HG03558 (cell line): ENCODE measurements at regions not wholly inside any gene's neighbourhood (a gene's known extent, or its start where the extent isn't known, plus 50 kb on each side); places are given as distances from the start of the nearest gene placed in this dataset.
"Not testable (repeated sequence)": the region's sequence is repeated elsewhere in the genome, so short reads cannot be mapped to it uniquely, and the experiment has no call there.

Experiments used
- ATAC-seq: cut with Tn5 transposase; IDR thresholded peaks from one replicate; pipeline ENCODE4 v1.9.1; 2021; ENCODE audit warnings: moderate number of reproducible peaks; ENCODE audit not compliant: unreplicated experiment; ENCODE audit errors: extremely low read depth

DNA sequence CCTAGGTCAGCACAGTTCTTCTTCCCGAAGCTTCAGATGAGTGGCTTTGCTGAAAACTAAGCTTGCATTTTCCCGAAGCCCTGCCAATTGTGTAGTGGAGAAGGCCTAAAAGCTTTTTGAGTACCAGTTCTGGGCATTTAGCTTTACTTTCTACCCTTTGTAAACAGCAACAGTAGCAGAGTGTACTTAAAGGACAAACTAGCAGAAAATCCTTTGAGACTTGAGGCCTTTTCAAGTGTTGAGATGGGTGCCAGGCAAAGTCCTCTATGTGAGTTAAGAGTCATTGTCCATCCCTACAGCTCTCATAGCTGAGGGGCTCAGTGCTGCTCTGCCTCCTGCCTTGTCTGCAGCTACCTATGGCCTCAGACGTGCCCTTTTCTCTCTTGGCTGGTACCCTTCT is 368.2 kb downstream of the CCSER2 start:
- no peak for ATAC-seq

- no peak for ATAC-seq
Observed at GRCh38 chr10:84698989-84699388, 370.6 kb downstream of the CCSER2 start.

DNA sequence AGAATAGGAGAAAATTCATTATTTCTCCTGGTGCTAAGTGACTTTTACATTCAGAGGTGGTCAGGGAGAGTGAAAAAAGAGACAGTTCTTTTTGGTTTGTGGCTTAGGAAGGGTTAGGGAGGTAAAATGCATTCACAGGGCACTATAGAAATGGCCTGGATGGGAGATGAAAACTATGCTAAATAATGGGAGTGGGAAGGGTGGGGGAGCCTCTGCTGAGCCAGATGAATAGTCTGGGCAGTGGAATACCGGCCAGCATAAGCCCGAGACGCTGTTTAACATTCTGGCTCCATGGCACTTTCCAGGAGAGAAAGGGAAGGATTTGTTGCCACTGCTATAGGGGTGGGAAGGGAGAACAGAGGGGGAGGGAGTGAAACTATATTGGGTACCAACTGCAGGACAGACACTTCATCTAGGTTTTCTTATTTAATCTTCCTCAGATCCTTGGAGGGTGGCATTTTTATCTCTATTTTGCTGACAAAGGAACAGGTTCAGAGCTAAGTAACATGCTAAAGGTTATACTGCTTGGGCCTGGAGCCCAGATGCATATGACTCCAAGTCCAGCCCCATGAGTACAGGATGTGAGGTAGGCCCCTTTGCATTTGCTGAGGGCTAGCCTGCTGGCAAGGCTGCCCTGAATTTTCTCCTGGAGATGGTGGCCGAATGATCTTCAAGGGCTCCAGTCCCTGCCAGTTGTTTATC is 372.4 kb downstream of the CCSER2 start:
- ATAC-seq = no peak

DNA sequence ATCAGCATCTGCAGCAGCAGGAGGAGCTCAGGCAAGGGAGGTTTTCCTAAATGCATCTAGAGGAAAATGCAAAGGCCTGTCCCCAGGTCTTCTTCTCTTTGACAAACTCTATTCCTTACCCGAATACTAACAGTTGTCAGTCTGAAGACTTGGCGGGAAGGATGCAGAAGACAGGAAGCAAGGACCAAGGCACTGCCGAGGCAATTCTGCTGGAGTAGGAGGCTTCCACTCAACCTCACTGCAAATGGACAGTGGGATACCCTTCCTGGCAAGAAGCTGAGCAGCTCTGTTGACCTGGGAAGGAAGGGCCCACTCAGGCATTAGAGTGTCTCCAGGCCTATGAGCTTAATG is 373.0 kb downstream of the CCSER2 start:
- no peak for ATAC-seq

DNA sequence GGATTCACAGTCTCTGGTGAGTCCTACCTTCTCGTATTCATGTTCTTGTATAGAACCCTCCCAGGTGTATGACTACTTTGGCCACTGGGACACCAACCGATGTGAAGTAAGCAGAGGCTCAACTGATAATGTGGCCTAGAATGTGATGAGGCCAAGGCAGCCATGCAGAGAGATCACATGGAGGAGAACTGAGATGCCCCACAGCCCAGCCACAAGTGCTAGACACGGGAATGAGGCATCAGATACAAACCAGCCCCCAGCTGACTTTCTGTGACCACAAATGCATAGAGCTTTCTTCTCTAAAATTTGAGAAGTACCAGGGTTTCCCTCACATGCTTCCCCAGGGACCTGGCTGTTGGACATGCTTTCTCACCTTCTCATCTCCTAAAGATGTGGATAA is 375.7 kb downstream of the CCSER2 start:
- no peak for ATAC-seq

- ATAC-seq = no peak
Observed at GRCh38 chr10:84706431-84706830, 378.0 kb downstream of the CCSER2 start.

DNA sequence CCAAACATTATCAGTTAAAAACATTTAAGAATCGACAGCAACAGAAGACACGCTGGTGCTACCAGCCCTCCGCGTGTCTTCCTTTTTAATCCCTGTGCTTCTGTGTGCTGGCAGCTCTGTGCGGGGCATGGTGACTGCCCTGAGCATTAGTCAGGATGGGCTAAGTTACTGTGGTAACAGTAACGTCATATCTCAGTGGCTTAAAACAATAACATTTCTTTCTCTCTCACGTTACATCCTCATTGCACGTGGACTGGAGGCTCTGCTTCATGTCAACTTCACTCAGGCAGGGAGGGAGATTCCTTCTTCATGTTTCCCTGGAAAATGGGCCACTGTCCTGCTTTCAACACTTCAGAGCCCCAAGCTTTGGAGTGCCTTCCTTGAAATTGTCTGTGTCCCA is 378.5 kb downstream of the CCSER2 start:
- no peak for ATAC-seq

- ATAC-seq = no peak
Observed at GRCh38 chr10:84715911-84716310, 387.5 kb downstream of the CCSER2 start.

GRCh38 chr10:84718877-84719616 is 390.7 kb downstream of the CCSER2 start:
- no peak for ATAC-seq

- ATAC-seq = no peak
Observed at GRCh38 chr10:84719687-84720086, 391.3 kb downstream of the CCSER2 start.

DNA sequence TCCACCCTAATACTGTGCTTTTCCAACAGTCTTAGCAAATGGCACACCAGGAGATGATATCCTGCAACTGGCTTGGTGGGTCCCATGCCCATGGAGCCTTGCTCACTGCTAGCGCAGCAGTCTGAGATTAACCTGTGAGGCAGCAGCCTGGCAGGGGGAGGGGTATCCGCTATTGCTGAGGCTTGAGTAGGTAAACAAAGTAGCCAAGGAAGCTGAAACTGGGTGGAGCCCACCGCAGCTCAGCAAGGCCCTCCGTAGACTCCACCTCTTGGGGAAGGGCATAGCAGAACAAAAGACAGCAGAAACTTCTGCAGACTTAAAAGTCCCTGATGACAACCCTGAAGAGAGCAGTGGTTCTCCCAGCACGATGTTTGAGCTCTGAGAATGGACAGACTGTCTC is 399.0 kb downstream of the CCSER2 start:
- no peak for ATAC-seq

GRCh38 chr10:84739126-84739525 is 410.7 kb downstream of the CCSER2 start:
- not testable (repeated sequence) for ATAC-seq

- ATAC-seq = no peak
Observed at GRCh38 chr10:84739641-84740040, 411.3 kb downstream of the CCSER2 start.

GRCh38 chr10:84743483-84743882 is 415.1 kb downstream of the CCSER2 start:
- ATAC-seq = no peak

DNA sequence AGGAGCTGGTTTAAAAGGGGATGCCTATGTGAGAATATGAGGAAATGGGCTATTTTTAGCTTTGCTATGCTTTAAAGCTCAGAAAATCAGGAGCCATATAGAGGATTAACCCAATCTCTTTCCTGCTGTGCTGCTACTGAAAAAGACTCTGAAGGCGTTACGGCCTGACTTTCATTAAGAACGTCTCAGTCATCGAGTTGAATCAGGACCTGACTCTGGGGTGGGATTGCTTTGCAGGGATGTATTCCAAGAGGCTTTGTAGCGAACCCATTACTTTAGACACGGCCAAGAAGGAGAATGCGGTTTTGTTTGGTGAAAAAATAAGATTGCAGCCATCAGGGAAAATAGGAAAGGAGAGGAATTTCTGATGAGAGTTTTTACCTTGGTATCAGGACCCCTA is 426.9 kb downstream of the CCSER2 start:
- ATAC-seq = no peak

DNA sequence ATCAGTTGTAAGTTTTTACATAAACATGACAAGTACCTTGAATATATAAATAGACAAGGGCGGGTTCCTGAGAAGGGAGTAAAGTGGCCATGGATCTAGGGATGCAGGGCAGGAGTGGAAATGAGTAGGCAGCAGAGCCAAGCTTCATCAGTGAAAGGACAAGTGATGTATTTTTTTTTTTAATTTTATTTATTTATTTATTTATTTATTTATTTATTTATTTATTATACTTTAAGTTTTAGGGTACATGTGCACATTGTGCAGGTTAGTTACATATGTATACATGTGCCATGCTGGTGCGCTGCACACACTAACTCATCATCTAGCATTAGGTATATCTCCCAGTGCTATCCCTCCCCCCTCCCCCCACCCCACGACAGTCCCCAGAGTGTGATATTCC is 428.3 kb downstream of the CCSER2 start:
- ATAC-seq = not testable (repeated sequence)

DNA sequence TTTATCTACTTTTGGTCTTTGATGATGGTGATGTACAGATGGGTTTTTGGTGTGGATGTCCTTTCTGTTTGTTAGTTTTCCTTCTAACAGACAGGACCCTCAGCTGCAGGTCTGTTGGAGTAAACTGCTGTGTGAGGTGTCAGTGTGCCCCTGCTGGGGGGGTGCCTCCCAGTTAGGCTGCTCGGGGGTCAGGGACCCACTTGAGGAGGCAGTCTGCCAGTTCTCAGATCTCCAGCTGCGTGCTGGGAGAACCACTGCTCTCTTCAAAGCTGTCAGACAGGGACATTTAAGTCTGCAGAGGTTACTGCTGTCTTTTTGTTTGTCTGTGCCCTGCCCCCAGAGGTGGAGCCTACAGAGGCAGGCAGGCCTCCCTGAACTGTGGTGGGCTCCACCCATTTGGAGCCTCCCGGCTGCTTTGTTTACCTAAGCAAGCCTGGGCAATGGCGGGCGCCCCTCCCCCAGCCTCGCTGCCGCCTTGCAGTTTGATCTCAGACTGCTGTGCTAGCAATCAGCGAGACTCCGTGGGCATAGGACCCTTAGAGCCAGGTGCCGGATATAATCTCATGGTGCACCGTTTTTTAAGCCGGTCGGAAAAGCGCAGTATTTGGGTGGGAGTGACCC is 433.7 kb downstream of the CCSER2 start:
- not testable (repeated sequence) for ATAC-seq

GRCh38 chr10:84762754-84763394 is 434.5 kb downstream of the CCSER2 start:
- no peak for ATAC-seq

DNA sequence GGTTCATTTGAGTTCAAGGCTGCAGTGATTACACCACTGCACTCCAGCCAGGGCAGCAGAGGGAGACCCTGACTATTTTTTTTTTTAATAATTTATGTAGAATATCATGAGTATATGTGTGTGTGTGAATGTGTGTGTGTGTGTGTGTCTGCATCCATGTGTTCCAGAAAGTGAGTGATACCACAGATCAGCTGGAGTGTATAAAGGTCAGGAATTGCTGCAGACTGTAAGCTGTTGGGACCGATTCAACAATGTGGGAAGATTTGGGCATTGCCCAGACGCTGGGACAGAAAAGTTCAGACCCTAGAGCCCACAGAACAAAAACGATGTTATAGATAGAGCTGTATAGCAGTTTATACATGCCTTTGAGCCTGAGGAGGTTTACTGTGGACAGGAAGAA is 435.6 kb downstream of the CCSER2 start:
- no peak for ATAC-seq

GRCh38 chr10:84765086-84765485 is 436.7 kb downstream of the CCSER2 start:
- ATAC-seq = no peak

- ATAC-seq = no peak
Observed at GRCh38 chr10:84765656-84766055, 437.3 kb downstream of the CCSER2 start.
